Thyroid gland (tissue), 4 donors: ENCODE measurements at regions not wholly inside any gene's neighbourhood (a gene's known extent, or its start where the extent isn't known, plus 50 kb on each side); places are given as distances from the start of the nearest gene placed in this dataset.

ENCODE experiments used
- DNase-seq, 2 donors: peaks; one replicate each; pipeline ENCODE4 v3.0.0-alpha.2; 2019
- H3K27ac ChIP-seq, 3 donors: fragments of 200-600 bp; sonication (generic); 1 replicate in 2 of 3; 2 replicates in 1 of 3; pipeline ENCODE4 v1.5.1; 2016 to 2019; ENCODE audit warnings: mild to moderate bottlenecking in 1 of 3, moderate library complexity in 1 of 3
- H3K27me3 ChIP-seq: fragments of 200-600 bp; sonication (generic); one replicate; pipeline ENCODE4 v1.5.1; 2019
- H3K36me3 ChIP-seq, 2 donors: fragments of 200-600 bp; sonication (generic); one replicate each; pipeline ENCODE4 v1.5.1; 2016 to 2019
- H3K4me1 ChIP-seq, 2 donors: fragments of 200-600 bp; sonication (generic); one replicate each; pipeline ENCODE4 v1.5.1; 2017 to 2019
- H3K4me3 ChIP-seq, 3 donors: fragments of 200-600 bp; sonication (generic); replicated peaks in 1 of 3; 1 replicate in 2 of 3; 2 replicates in 1 of 3; pipeline ENCODE4 v1.5.1; 2016; ENCODE audit warnings: mild to moderate bottlenecking in 1 of 3
- H3K9me3 ChIP-seq: fragments of 200-600 bp; sonication (generic); one replicate; pipeline ENCODE4 v1.5.1; 2017
- POLR2A ChIP-seq, 2 donors: fragments of 450-650 bp; IDR thresholded peaks; one replicate each; pipeline ENCODE4 v1.6.1; 2017; ENCODE audit warnings: antibody characterized with exemption in 2 of 2, mild to moderate bottlenecking in 2 of 2, moderate library complexity in 1 of 2
- WGBS, 2 donors: methylation state at CpG; one replicate each; pipeline ENCODE4 v1.1.5; 2017; 5-methylcytosine and 5-hydroxymethylcytosine counted together
- intact Hi-C: fragments of 100-400 bp; cut with DNase I; formaldehyde crosslinking; loops from one replicate; pipeline ENCODE4 v1.15.1; 2023
- TF ChIP-seq, protein P1 (sequence below), 6 experiments: fragments of 200-600 bp in 3 of 6; fragments of 450-650 bp in 3 of 6; sonication (generic) in 3 of 6; IDR thresholded peaks; one replicate each; pipeline ENCODE4 v1.5.1; 2016 to 2019; ENCODE audit warnings: antibody characterized with exemption in 6 of 6, mild to moderate bottlenecking in 2 of 6, inconsistent platforms in 1 of 6, moderate library complexity in 1 of 6

DNA sequence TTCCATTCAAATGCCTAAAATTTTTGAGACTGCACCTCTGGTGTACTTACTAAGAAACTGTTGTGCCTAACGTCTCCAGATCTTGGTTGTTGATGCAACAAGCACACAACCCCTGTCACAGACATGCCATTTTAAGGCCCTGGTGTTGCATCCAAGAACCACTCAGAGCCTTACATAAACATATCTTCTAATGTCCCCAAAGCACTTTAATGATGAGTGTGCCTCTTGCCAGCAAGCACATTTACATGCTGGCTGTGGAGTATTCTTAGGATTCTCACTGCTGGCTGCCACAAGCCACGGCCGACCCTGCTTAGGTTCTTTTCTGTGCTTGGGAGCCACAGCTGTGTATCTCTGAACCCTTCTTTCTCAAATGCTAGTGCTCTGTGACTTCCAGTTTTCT is 201.4 kb downstream of the ADAMTS15 start:
- H3K27me3 ChIP-seq = no peaks in the 10 kb centered on the region
- intact Hi-C loops = loop anchor here (10.0 kb wide), 1 partner anchor 125 kb away; no protein-coding TSS in a partner anchor
- H3K4me3 ChIP-seq = no peak overlapping the region
- H3K36me3 ChIP-seq = no peaks in the 10 kb centered on the region
- 25 to 27% methylated on average over 3 of the region's 3 CpGs for WGBS, 2 donors
- peaks cover 47 to 51% of the 10 kb centered on the region in 2 donors for H3K4me1 ChIP-seq
- TF ChIP-seq, protein P1, sequence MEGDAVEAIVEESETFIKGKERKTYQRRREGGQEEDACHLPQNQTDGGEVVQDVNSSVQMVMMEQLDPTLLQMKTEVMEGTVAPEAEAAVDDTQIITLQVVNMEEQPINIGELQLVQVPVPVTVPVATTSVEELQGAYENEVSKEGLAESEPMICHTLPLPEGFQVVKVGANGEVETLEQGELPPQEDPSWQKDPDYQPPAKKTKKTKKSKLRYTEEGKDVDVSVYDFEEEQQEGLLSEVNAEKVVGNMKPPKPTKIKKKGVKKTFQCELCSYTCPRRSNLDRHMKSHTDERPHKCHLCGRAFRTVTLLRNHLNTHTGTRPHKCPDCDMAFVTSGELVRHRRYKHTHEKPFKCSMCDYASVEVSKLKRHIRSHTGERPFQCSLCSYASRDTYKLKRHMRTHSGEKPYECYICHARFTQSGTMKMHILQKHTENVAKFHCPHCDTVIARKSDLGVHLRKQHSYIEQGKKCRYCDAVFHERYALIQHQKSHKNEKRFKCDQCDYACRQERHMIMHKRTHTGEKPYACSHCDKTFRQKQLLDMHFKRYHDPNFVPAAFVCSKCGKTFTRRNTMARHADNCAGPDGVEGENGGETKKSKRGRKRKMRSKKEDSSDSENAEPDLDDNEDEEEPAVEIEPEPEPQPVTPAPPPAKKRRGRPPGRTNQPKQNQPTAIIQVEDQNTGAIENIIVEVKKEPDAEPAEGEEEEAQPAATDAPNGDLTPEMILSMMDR (IDR thresholded peaks at IDR 0.05) = no peak
- peak overlapping the region; percentile 41 to 60 (median 46) for H3K27ac ChIP-seq
- peak; percentile 32 to 33 for DNase-seq
- H3K9me3 ChIP-seq = no peaks in the 10 kb centered on the region

DNA sequence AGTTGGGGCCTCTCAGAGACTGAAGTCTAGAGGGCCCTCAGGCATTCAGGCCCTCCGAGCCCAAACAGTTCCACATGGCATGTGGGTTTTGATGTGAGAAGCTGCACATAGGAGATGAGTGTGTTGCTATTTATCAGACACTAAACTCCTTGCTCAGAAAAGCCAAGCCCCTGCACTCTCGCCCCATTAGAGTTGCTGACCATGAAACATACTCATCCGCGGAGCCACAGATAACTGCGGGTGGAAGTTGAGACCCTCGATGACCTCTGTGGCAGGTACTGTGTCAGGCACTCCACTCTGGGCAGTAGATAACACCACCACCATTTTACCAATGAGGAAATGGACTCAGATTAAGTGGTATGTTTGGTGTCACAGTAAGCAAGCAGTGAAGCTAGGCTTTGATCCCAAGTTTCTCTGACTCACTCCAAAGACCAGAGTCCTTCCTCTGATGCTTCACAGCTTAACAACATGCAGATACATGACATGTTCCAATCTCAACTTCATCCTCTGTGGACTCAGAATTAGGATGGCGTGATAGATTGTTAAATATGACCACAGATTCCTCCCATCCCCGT is 202.1 kb downstream of the ADAMTS15 start:
- H3K36me3 ChIP-seq = no peaks in the 10 kb centered on the region
- no peaks in the 10 kb centered on the region for H3K27me3 ChIP-seq
- H3K27ac ChIP-seq = peak overlapping the region; percentile 41 to 60 (median 46)
- no peaks in the 10 kb centered on the region for H3K9me3 ChIP-seq
- peaks cover 55 to 59% of the 10 kb centered on the region in 2 donors for H3K4me1 ChIP-seq
- TF ChIP-seq POLR2A (IDR thresholded peaks at IDR 0.05) = no peak
- TF ChIP-seq, protein P1 (IDR thresholded peaks at IDR 0.05) = no peak
- intact Hi-C loops = loop anchor here (10.0 kb wide), 1 partner anchor 126 kb away; no protein-coding TSS in a partner anchor
- H3K4me3 ChIP-seq = no peak overlapping the region
- DNase-seq = no peak
- WGBS, 2 donors = 87 to 89% methylated on average over 8 of the region's 8 CpGs

DNA sequence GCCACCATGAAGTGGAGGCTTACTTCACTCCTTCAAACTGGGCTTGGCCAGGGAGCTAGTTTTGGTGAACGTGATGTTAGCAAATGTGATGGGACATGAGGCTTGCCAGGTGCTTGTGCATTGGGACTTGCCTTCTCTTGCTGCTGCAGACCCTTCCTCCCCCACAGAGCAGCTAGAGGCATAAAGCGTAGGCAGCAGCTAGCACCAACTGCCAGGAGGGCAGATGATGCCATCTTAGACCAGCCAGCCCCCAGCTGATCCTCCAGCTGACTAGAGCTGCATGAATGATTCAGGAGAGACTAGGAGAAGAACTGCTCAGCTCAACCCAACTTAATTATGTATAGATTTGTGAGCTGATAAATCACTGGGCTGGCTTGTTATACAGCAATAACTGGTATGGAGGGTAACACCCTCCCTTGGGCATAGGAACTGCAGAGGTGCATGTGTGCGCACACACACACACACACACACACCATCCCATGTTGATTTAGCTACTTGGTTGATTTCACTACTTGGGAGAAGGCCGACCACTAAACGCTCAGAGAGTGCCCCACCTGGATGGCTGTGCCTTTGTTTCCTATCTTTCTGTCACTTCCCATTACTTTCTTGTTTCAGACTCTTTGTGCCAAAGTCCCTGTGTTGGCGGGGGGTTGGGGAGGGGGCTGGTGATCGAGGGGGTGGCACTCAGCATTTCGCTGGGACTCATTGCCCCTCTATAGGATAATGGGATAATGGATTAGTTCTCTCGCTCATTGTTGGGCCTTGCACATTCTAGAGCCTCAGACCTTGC is 202.8 kb downstream of the ADAMTS15 start:
- no peak for TF ChIP-seq POLR2A (IDR thresholded peaks at IDR 0.05)
- TF ChIP-seq, protein P1 (IDR thresholded peaks at IDR 0.05) = no peak
- H3K9me3 ChIP-seq = no peaks in the 10 kb centered on the region
- H3K36me3 ChIP-seq = no peaks in the 10 kb centered on the region
- DNase-seq = no peak
- H3K4me1 ChIP-seq = peaks cover 61 to 66% of the 10 kb centered on the region in 2 donors
- peak overlapping the region in 2 of 3 donors; percentile 91 to 94 for H3K27ac ChIP-seq
- no peaks in the 10 kb centered on the region for H3K27me3 ChIP-seq
- no peak overlapping the region for H3K4me3 ChIP-seq
- 87 to 93% methylated on average over 9 of the region's 9 CpGs for WGBS, 2 donors
- intact Hi-C loops = loop anchor here (10.0 kb wide), 1 partner anchor 126 kb away; no protein-coding TSS in a partner anchor

DNA sequence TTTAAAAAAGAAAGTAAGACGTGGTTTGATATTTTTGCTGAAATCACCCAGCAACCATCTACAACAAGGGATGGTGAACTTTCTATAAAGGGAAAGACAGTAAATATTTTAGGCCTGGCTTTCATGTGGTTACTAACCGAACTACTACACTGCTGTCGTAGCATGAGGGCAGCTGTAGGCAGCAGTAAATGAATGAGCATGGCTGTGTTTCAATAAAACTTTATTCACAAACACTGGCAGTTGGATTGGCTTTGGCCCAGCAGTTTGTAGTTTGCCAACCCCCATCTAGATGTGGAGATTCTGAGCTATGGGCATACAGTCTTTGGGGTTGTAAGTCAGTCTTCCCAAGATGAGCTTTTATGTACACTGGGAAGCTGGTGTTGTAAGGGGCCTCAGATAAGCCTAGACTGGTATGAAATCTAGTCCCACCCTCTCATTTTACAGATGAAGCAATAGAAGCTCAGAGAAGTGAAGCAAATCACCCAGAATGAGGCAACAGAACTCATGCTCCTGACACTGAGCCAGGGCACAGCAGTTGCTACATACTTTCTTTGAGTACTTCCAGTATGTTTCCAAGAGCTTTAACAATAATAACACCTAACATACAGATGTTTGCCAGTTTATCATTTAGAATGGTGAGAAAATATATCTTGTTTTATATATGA is 204.4 kb downstream of the ADAMTS15 start:
- no peak for TF ChIP-seq POLR2A (IDR thresholded peaks at IDR 0.05)
- TF ChIP-seq, protein P1 (IDR thresholded peaks at IDR 0.05) = no peak
- Histone ChIP-seq H3K27ac (peak overlapping the region; percentile 84 to 94 (median 91)), H3K4me3 (no peak overlapping the region), H3K9me3 (no peaks in the 10 kb centered on the region), H3K27me3 (no peaks in the 10 kb centered on the region), H3K36me3 (no peaks in the 10 kb centered on the region), H3K4me1 (peaks cover 55 to 66% of the 10 kb centered on the region in 2 donors)
- peak; percentile 89 for DNase-seq
- intact Hi-C loops = loop anchor here (10.0 kb wide), 1 partner anchor 128 kb away; no protein-coding TSS in a partner anchor
- WGBS, 2 donors = 92 to 97% methylated on average over 3 of the region's 3 CpGs
